MM.1S (cell line): ENCODE measurements at regions not wholly inside any gene's neighbourhood (a gene's known extent, or its start where the extent isn't known, plus 50 kb on each side); places are given as distances from the start of the nearest gene placed in this dataset.

Experiments
- CTCF ChIP-seq: fragments of 300-600 bp; sonication (generic); IDR thresholded peaks from 2 replicates; pipeline ENCODE4 v1.5.1; 2016; ENCODE audit warnings: antibody characterized with exemption, low read length, mixed read lengths
- EZH2 ChIP-seq: fragments of 300-600 bp; sonication (generic); optimal IDR thresholded peaks from 2 replicates; pipeline ENCODE3; 2017; ENCODE audit warnings: low read depth, mild to moderate bottlenecking, antibody characterized with exemption, low read length, mixed read lengths
- EZH2phosphoT487 ChIP-seq: fragments of 300-600 bp; sonication (generic); IDR thresholded peaks from 2 replicates; pipeline ENCODE4 v1.6.1; 2018; ENCODE audit warnings: antibody characterized with exemption, low read length

GRCh38 chr10:33566426-33566825, 232.0 kb upstream of the NRP1 start:
- no peak for TF ChIP-seq EZH2phosphoT487
- no peak for TF ChIP-seq CTCF
- TF ChIP-seq EZH2, result no peak
